GM12872 (cell line): ENCODE measurements at regions not wholly inside any gene's neighbourhood (a gene's known extent, or its start where the extent isn't known, plus 50 kb on each side); places are given as distances from the start of the nearest gene placed in this dataset.

ENCODE experiments used
- CTCF ChIP-seq: IDR thresholded peaks from 3 replicates; pipeline ENCODE4 v1.5.1; 2011; ENCODE audit warnings: low read depth, mild to moderate bottlenecking, low read length, moderate library complexity; ENCODE audit not compliant: insufficient read depth

- no peak for TF ChIP-seq CTCF
Observed at GRCh38 chr9:12363439-12363838, 329.7 kb upstream of the TYRP1 start.

DNA sequence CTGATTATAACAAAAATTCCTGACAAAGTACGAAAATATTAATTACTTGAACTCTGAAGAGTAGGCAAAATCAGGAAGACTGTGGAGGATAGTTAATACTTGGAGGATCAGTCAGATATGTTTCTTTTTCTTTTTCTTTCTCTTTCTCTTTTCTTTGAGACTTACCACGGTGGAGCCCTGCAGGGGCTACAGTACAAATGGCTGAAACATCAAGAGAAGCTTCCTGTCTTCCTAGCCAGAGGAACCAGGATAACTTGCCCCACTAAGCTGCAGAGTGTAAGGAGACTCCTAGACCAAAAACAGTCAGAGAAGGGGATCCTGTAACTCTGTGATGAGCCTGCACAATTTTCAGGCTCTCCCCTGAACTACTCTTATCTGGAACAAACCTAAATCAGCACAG lies 324.6 kb upstream of the TYRP1 start:
- no peak for TF ChIP-seq CTCF

DNA sequence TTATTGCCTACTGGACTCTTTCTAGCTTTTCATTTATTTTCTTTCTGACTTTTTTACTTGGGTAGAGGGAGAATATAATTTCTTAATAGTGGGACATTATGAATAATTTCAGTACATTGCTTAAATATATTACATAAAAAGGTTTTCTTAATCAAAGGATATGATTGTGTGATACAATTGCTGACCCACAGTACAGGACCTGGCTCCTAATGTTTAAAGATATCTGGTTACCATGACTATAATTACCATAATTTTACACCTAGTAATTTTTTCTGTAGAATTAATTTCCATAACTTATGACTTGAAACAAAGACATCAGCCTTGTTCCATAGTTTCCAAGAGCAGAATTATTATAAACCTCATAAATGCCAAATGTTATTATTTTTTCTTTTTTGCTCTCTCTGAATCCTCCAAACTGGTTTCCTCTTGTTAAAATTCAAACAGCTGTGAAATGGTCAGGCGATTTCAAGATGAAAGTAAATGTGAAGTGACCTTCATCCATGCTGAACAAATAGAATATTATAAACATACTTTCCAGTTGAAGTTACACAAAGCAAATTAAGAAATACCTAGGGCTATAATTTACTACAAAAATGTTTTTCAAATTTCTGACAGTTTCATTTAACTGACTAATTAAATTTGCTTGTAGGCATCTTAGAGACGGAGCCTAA lies 301.2 kb upstream of the TYRP1 start:
- TF ChIP-seq CTCF, result no peak

DNA sequence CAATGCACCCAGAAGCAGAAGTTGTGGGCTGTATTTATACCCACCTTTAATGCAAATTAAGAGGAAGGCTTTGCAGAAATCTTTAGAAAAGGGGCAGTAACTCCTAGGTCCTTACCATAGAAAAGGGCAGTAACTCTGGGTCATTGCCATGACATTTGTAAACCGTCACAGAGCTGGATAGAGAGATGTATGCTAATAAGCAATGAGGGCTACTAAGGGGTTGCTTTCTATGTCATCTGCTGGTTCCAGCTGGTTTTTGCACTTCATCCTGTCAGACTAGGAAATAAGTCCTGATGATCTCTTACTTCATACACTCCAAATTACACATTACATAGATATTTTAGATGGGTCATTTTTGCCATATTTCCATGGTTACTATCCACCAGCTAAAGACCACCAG lies 299.1 kb upstream of the TYRP1 start:
- TF ChIP-seq CTCF, result no peak

- no peak for TF ChIP-seq CTCF
Observed at GRCh38 chr9:12403721-12404120, 289.5 kb upstream of the TYRP1 start.

DNA sequence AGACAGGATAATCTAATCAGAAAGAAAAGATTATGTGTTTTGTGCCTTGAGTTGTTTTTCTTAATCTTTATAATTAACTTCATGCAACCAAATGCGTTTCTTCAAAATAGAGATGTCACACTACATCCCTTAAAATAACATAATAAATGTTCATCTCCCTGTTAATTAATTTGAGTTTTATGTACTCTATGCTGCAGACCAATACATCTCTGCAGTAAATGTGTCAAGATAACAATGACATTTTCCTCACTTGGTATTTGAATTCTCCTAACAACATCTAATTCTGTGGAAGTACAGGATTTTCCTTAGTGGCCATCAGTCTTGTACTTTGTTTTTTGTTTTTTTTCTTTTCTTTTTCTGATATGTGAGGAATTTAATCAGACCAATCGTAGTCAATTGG lies 279.2 kb upstream of the TYRP1 start:
- no peak for TF ChIP-seq CTCF

DNA sequence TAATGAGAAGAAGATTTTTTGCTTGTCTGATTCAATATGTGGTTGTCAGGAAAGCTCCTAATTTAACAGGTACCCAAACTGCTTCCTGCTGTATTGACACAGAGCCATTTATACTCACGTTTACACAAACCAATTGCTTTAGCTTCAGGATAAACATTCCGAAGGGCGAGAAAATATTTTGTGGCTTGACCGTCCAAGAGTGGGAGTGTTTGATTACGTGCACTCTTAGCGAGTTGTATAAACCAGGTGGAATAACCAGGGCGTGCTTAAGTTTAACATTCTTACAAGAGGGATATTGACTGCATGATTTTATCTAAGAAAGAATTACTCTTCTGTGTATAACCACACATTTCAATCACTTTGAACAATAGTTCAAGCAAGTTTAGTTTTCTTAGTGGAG lies 278.7 kb upstream of the TYRP1 start:
- TF ChIP-seq CTCF, result no peak
